CD4-positive, alpha-beta T cell treated with Interleukin-17A for 1 hour (primary cell): ENCODE measurements at regions not wholly inside any gene's neighbourhood (a gene's known extent, or its start where the extent isn't known, plus 50 kb on each side); places are given as distances from the start of the nearest gene placed in this dataset.

ENCODE experiments used
- DNase-seq: peaks from one replicate; pipeline ENCODE4 v3.0.0-alpha.2; 2020

GRCh38 chr15:62475591-62475990 lies 310.5 kb upstream of the C2CD4B start:
- no peak for DNase-seq

- no peak for DNase-seq
These were observed 311.1 kb upstream of the C2CD4B start for GRCh38 chr15:62476163-62476562.

GRCh38 chr15:62477929-62478328 lies 312.8 kb upstream of the C2CD4B start:
- DNase-seq: no peak

- DNase-seq: no peak
These were observed 317.8 kb upstream of the C2CD4B start for GRCh38 chr15:62482785-62483429.

GRCh38 chr15:62483814-62484213 lies 318.7 kb upstream of the C2CD4B start:
- DNase-seq: no peak

- DNase-seq: no peak
These were observed 320.2 kb upstream of the C2CD4B start for GRCh38 chr15:62485170-62485720.

GRCh38 chr15:62486041-62486440 lies 321.0 kb upstream of the C2CD4B start:
- DNase-seq: no peak

GRCh38 chr15:62488387-62488786 lies 323.3 kb upstream of the C2CD4B start:
- DNase-seq: no peak

- no peak for DNase-seq
These were observed 326.6 kb upstream of the C2CD4B start for GRCh38 chr15:62491642-62492041.

GRCh38 chr15:62492900-62493299 lies 327.8 kb upstream of the C2CD4B start:
- DNase-seq: no peak

- no peak for DNase-seq
These were observed 329.1 kb upstream of the C2CD4B start for GRCh38 chr15:62494197-62494596.

GRCh38 chr15:62495670-62496614 lies 330.9 kb upstream of the C2CD4B start:
- DNase-seq: no peak

GRCh38 chr15:62497356-62497755 lies 332.3 kb upstream of the C2CD4B start:
- DNase-seq: no peak

- DNase-seq: no peak
These were observed 333.2 kb upstream of the C2CD4B start for GRCh38 chr15:62498278-62498677.

- no peak for DNase-seq
These were observed 333.6 kb upstream of the C2CD4B start for GRCh38 chr15:62498712-62499111.

- DNase-seq: no peak
These were observed 335.2 kb upstream of the C2CD4B start for GRCh38 chr15:62500325-62500724.

GRCh38 chr15:62502451-62502850 lies 337.4 kb upstream of the C2CD4B start:
- DNase-seq: no peak

- no peak for DNase-seq
These were observed 338.4 kb upstream of the C2CD4B start for GRCh38 chr15:62503451-62503850.

- no peak for DNase-seq
These were observed 340.7 kb upstream of the C2CD4B start for GRCh38 chr15:62505762-62506161.

- DNase-seq: no peak
These were observed 341.2 kb upstream of the C2CD4B start for GRCh38 chr15:62506217-62506805.

- no peak for DNase-seq
These were observed 344.4 kb upstream of the C2CD4B start for GRCh38 chr15:62509395-62509958.

- DNase-seq: no peak
These were observed 345.7 kb upstream of the C2CD4B start for GRCh38 chr15:62510791-62511190.

- DNase-seq: no peak
These were observed 347.8 kb upstream of the C2CD4B start for GRCh38 chr15:62512904-62513303.
